Stomach (tissue), 8 donors: ENCODE measurements at regions not wholly inside any gene's neighbourhood (a gene's known extent, or its start where the extent isn't known, plus 50 kb on each side); places are given as distances from the start of the nearest gene placed in this dataset.

Experiments used
- DNase-seq, 2 donors: peaks; one replicate each; pipeline versions ENCODE4 v3.0.0 to v3.0.0-alpha.2; 2013 to 2019
- H3K27ac ChIP-seq, 5 donors: fragments of 200-600 bp in 4 of 5; sonication (generic) in 4 of 5; one replicate each; pipeline ENCODE4 v1.5.1; 2013 to 2019; ENCODE audit warnings: mild to moderate bottlenecking in 1 of 5, moderate library complexity in 1 of 5
- H3K27me3 ChIP-seq, 3 donors: fragments of 200-600 bp; sonication (generic); one replicate each; pipeline ENCODE4 v1.5.1; 2017 to 2019; ENCODE audit warnings: mixed run types in 1 of 3
- H3K36me3 ChIP-seq, 4 donors: fragments of 200-600 bp; sonication (generic); 1 replicate in 3 of 4; 2 replicates in 1 of 4; pipeline ENCODE4 v1.5.1; 2016 to 2019
- H3K4me1 ChIP-seq, 4 donors: fragments of 200-600 bp; sonication (generic); one replicate each; pipeline ENCODE4 v1.5.1; 2016 to 2019
- H3K4me3 ChIP-seq, 4 donors: fragments of 200-600 bp; sonication (generic) in 3 of 4; one replicate each; pipeline ENCODE4 v1.5.1; 2016 to 2019; ENCODE audit warnings: mild to moderate bottlenecking in 1 of 4
- H3K9me3 ChIP-seq, 4 donors: fragments of 200-600 bp; sonication (generic); one replicate each; pipeline ENCODE4 v1.5.1; 2016 to 2019
- EP300 ChIP-seq: sonication (generic); formaldehyde crosslinking; IDR thresholded peaks from one replicate; pipeline ENCODE4 v1.6.1; 2017; ENCODE audit warnings: antibody characterized with exemption
- POLR2A ChIP-seq, 4 donors: fragments of 450-650 bp; IDR thresholded peaks; one replicate each; pipeline ENCODE4 v1.6.1; 2016; ENCODE audit warnings: antibody characterized with exemption in 4 of 4, control low read depth in 2 of 4, mild to moderate bottlenecking in 1 of 4, moderate library complexity in 1 of 4
- POLR2AphosphoS5 ChIP-seq, 3 donors: sonication (generic); formaldehyde crosslinking; IDR thresholded peaks; one replicate each; pipeline ENCODE4 v1.6.1; 2016; ENCODE audit warnings: antibody characterized with exemption in 3 of 3
- WGBS, 5 donors: extraction: QIAGEN DNeasy Blood & Tissue Kit in 3 of 5; methylation state at CpG; one replicate each; pipeline versions ENCODE4 v1.1.5 to v1.1.7; 2013 to 2018; 5-methylcytosine and 5-hydroxymethylcytosine counted together
- intact Hi-C: fragments of 100-400 bp; cut with DNase I; formaldehyde crosslinking; loops from one replicate; pipeline ENCODE4 v1.15.1; 2023; ENCODE audit warnings: low total_unique reads
- TF ChIP-seq, protein P1 (sequence below), 7 experiments: fragments of 450-650 bp in 4 of 7; fragments of 200-600 bp in 3 of 7; sonication (generic) in 3 of 7; IDR thresholded peaks; one replicate each; pipeline ENCODE4 v1.5.1; 2016 to 2019; ENCODE audit warnings: antibody characterized with exemption in 7 of 7, control low read depth in 2 of 7, mild to moderate bottlenecking in 1 of 7
- donor health status: healthy with polysubstance abuse.
- donor health status: Bipolar disorder and iron deficiency.
- donor health status: healthy.

DNA sequence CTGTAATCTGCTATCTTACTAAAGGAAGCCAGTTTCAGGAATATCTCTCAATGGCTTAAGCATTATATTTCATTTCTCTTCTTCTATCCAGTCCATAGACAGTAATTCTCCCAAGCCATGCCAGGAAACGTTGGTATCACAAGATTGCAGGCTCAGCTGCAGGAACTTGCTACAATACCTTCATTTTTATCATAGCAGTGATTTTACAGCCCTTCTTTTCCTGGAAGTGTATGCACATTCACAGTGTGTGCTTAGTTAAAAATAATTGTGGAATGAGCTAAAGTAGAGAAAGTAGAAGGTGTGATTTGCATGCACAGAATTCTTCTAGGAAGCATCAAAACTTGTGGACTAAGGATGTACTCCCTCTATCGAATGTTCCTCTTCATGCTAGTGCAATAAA is 647.2 kb upstream of the PTBP2 start:
- intact Hi-C loops: no loop called here
- no peak overlapping the region for H3K27ac ChIP-seq
- no peak overlapping the region for H3K4me3 ChIP-seq
- no peak for TF ChIP-seq POLR2AphosphoS5 (IDR thresholded peaks at IDR 0.05)
- DNase-seq: no peak
- WGBS, 5 donors: 38 to 51% (median 41%) methylated on average over 2 of the region's 2 CpGs
- H3K36me3 ChIP-seq: no peaks in the 10 kb centered on the region
- H3K9me3 ChIP-seq: no peaks in the 10 kb centered on the region
- peaks cover 0 to 6% (median 0%) of the 10 kb centered on the region in 4 donors for H3K4me1 ChIP-seq
- H3K27me3 ChIP-seq: no peaks in the 10 kb centered on the region

DNA sequence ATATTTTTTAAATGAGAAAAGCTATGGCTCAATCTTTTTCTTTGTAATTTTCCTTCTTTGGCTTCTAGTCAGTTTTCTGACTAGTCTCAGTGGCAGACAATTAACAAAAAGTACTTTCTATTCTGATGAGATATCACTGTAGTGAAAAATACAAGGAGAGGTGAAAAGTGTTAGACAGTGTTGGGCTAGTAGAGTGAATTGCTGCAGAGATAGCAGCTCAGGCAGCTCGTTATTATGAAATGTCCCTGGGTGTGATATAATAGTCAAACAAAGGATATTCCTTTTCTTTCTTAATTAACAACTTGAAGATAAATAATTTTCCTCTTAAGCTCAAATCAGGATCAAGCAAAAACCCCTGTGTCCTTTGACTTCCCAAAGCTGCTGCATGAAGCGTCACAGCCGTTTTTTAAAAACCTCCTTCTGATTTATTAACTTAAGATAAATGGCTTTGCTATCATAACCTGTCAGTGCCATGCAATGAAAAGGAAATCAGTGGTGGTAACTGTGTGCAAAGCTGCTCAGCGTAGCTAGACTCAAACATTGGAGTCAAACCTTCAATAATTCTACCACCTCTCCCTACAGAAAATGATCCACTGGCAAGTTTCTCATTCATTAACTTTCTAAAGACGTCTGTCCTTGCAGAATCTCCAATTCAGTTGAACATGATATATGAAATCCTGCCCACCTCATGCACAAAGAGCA is 646.6 kb upstream of the PTBP2 start:
- WGBS, 5 donors: 16 to 24% (median 19%) methylated on average over 5 of the region's 5 CpGs
- Histone ChIP-seq H3K27ac (no peak overlapping the region), H3K4me1 (peaks cover 0 to 6% (median 0%) of the 10 kb centered on the region in 4 donors), H3K9me3 (no peaks in the 10 kb centered on the region), H3K4me3 (no peak overlapping the region), H3K36me3 (no peaks in the 10 kb centered on the region), H3K27me3 (no peaks in the 10 kb centered on the region)
- no peak for TF ChIP-seq EP300
- intact Hi-C loops: no loop called here
- DNase-seq: no peak

DNA sequence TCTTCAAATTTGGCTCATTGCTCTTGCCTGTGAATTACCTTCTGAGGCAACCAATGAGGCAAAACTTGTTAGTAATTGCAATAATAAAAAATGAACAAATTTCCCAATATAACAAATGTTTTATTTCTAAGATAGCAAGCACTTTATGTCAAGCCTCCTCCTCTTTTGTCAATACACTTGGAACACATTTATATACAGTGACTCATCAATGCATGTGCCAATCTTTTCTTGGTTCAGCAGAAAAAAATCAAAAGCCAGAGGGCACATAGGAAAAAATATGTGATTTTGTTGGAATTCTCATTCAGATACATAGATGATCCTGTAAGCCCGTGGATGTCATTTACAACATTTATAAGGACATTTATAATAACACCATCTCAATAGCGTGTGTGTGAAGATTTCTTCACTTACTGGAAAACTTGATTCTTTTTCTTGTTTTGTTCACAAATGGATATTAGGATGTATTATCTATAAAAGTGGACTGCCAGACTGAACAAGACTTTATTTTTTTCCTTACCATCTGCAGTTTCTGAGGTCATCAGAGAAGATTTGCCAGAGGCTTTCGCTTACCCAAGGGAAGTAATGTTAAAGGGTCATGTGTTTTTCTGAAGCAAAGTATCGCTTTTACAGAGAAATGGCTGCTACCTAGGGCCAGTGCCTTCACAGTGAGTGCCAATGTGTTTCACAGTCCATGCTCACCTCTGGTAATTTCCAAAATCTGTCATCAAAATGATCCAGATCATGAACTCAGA is 645.7 kb upstream of the PTBP2 start:
- Histone ChIP-seq H3K36me3 (no peaks in the 10 kb centered on the region), H3K27ac (peak overlapping the region in 1 of 5 donors; percentile 14), H3K27me3 (no peaks in the 10 kb centered on the region), H3K4me1 (peaks cover 0 to 6% (median 0%) of the 10 kb centered on the region in 4 donors), H3K9me3 (no peaks in the 10 kb centered on the region), H3K4me3 (no peak overlapping the region)
- WGBS, 5 donors: 52 to 72% (median 71%) methylated on average over 4 of the region's 4 CpGs
- TF ChIP-seq, protein P1, sequence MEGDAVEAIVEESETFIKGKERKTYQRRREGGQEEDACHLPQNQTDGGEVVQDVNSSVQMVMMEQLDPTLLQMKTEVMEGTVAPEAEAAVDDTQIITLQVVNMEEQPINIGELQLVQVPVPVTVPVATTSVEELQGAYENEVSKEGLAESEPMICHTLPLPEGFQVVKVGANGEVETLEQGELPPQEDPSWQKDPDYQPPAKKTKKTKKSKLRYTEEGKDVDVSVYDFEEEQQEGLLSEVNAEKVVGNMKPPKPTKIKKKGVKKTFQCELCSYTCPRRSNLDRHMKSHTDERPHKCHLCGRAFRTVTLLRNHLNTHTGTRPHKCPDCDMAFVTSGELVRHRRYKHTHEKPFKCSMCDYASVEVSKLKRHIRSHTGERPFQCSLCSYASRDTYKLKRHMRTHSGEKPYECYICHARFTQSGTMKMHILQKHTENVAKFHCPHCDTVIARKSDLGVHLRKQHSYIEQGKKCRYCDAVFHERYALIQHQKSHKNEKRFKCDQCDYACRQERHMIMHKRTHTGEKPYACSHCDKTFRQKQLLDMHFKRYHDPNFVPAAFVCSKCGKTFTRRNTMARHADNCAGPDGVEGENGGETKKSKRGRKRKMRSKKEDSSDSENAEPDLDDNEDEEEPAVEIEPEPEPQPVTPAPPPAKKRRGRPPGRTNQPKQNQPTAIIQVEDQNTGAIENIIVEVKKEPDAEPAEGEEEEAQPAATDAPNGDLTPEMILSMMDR (IDR thresholded peaks at IDR 0.05): no peak
- TF ChIP-seq POLR2A (IDR thresholded peaks at IDR 0.05) (no peak), EP300 (no peak), POLR2AphosphoS5 (IDR thresholded peaks at IDR 0.05) (no peak)
- intact Hi-C loops: no loop called here
- peak in 1 of 2 donors; percentile 29 for DNase-seq

DNA sequence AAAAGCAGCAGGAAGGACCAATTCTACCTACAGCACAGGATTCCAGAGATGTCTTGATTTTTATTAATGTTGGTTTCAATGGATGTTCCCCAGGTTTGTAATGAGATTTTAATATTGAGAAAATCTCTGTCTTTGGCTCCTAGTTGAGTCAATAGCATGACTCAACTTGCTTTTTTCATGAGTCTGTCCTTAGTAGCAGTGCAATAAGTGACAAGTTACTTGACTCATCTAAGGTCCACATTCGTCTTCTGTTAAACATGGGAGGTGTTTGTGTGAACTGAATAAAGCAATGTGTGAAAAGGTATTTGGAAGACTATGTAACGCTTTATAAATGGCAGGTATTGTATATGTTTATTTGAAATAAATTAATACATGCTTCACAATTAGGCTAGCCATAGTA is 645.0 kb upstream of the PTBP2 start:
- DNase-seq: no peak
- intact Hi-C loops: no loop called here
- peak overlapping the region in 1 of 5 donors; percentile 14 for H3K27ac ChIP-seq
- H3K9me3 ChIP-seq: no peaks in the 10 kb centered on the region
- no peak overlapping the region for H3K4me3 ChIP-seq
- WGBS, 5 donors: 69 to 82% (median 75%) methylated on average over 2 of the region's 2 CpGs
- H3K36me3 ChIP-seq: no peaks in the 10 kb centered on the region
- H3K27me3 ChIP-seq: no peaks in the 10 kb centered on the region
- peaks cover 0 to 6% (median 0%) of the 10 kb centered on the region in 4 donors for H3K4me1 ChIP-seq
- TF ChIP-seq EP300 (no peak), POLR2A (IDR thresholded peaks at IDR 0.05) (no peak), POLR2AphosphoS5 (IDR thresholded peaks at IDR 0.05) (no peak)
- TF ChIP-seq, protein P1 (IDR thresholded peaks at IDR 0.05): no peak

DNA sequence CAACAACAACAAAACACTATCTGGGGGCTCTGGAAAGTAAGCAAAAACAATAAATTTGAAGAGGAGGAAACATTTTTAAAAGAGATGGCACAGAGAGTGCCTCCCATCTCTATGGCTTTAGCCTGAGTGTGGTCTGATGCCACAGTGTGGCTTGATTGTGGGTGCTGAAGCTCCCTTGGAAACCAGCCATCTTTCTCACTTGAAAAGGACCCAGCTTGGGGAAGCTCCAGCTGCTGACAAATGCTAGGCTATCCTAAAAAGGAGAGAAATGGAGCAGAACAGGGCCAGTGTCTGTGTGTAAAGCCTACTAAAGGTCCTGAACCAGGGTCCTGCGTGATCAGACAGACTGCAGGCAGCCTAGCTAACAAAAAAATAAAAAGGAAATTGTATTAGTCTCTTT is 642.0 kb upstream of the PTBP2 start:
- intact Hi-C loops: no loop called here
- H3K4me3 ChIP-seq: no peak overlapping the region
- no peaks in the 10 kb centered on the region for H3K27me3 ChIP-seq
- no peak overlapping the region for H3K27ac ChIP-seq
- WGBS, 5 donors: 59 to 89% (median 71%) methylated on average over 1 of the region's 1 CpG
- DNase-seq: no peak
- no peak for TF ChIP-seq EP300
- TF ChIP-seq POLR2A (IDR thresholded peaks at IDR 0.05): no peak
- TF ChIP-seq, protein P1 (IDR thresholded peaks at IDR 0.05): no peak
- TF ChIP-seq POLR2AphosphoS5 (IDR thresholded peaks at IDR 0.05): no peak
- H3K4me1 ChIP-seq: peaks cover 0 to 6% (median 0%) of the 10 kb centered on the region in 4 donors
- peaks cover 0 to 3% (median 0%) of the 10 kb centered on the region in 4 donors for H3K9me3 ChIP-seq
- H3K36me3 ChIP-seq: no peaks in the 10 kb centered on the region
